ENCODE measurements at regions not wholly inside any gene's neighbourhood (a gene's known extent, or its start where the extent isn't known, plus 50 kb on each side); places are given as distances from the start of the nearest gene placed in this dataset.
"Not testable (repeated sequence)": the region's sequence is repeated elsewhere in the genome, so short reads cannot be mapped to it uniquely, and the experiment has no call there.

DNA sequence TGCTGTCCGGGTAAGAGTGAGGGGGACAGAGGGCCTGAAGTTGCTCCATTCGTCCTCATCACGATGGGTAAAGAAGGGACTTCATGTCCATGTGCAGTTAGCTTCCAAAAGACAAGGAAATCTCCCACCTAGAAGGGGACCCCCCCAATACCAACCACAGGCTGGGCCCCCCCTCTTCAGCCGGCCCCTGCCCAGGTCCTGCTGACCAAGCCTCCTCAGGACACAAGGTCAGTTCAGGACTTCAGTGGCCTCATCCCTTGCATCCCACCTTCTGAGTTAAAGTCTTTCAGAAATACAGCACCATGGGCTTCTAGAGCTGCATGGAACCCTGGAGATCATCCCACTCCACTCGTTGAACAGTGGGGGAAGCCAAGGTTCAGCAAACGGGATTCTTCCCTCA is 115.4 kb upstream of the ERG start:
- DNase-seq (ENCODE audit: low read depth, low spot score) = no peak

DNA sequence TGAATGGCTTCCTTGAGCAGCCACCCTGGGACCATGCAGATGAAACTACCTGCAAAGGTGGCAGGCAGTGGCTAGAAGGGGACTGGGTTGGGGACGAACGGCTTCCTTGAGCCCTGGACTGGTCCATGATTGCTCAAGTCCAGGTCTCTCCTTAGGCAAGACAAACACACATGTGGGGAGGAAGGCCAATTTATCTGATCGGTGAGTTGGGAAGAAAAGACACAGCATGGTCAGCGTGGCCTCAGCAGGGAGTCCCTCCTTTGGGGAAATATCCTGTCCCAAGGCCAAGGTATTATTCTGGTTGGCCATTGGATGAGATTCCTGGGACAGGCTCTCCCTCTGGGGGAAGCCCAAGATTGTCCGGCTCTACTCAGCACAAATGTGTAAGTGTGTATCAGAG is 116.3 kb upstream of the ERG start:
- DNase-seq (ENCODE audit: low read depth, low spot score) = no peak

GRCh38 chr21:38619480-38619879 is 121.2 kb upstream of the ERG start:
- DNase-seq (ENCODE audit: low read depth, low spot score) = no peak

DNA sequence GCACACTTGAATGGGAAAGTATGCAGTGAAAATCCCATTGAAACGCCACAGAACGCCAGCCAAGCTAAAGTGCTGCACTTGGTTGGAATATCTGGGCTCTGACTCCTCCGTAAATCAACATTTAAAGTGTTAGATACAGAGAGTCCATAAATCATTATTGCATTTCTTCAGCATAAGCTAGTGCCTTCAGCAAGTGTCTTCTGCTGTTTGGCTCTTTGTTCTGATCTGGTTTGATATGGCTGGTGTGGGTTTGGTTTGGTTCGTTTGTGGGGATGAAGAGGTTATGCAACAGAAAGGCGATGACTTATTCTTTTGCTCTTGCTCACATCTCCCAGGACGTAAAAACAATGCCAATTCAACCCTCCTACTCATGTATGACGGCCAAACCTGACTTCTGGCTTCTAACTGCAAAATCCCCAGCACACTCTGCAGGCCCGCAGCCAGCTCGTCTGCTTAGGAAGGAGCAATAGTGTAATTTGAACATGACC is 121.8 kb upstream of the ERG start:
- no peak for DNase-seq (ENCODE audit: low read depth, low spot score)

GRCh38 chr21:38621132-38621531 is 122.9 kb upstream of the ERG start:
- DNase-seq (ENCODE audit: low read depth, low spot score) = no peak

GRCh38 chr21:38622081-38622826 is 124.0 kb upstream of the ERG start:
- DNase-seq (ENCODE audit: low read depth, low spot score) = no peak

- DNase-seq (ENCODE audit: low read depth, low spot score) = no peak
These were observed 124.5 kb upstream of the ERG start for GRCh38 chr21:38622827-38623209.

GRCh38 chr21:38623552-38623951 is 125.3 kb upstream of the ERG start:
- no peak for DNase-seq (ENCODE audit: low read depth, low spot score)

DNA sequence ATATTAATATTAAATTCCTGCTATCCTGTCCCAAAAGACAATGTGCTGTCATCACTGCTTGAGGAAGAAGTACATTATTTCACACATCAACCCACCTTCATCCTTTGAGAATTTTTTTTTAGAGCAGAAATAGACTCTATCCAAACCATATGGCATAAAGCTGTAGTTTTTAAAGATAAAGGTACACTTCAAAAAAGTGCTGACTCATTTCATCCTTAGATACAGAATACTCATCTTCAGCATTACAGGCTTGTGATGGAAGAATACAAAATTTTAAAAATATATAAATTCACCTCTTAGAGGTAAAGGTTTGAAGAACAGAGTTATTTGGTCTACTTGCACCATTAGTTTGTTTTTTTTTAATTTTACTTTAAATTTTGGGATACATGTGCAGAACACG is 126.7 kb upstream of the ERG start:
- no peak for DNase-seq (ENCODE audit: low read depth, low spot score)

- DNase-seq (ENCODE audit: low read depth, low spot score) = no peak
These were observed 128.0 kb upstream of the ERG start for GRCh38 chr21:38626306-38626705.

GRCh38 chr21:38628349-38628748 is 130.1 kb upstream of the ERG start:
- DNase-seq (ENCODE audit: low read depth, low spot score) = no peak

- no peak for DNase-seq (ENCODE audit: low read depth, low spot score)
These were observed 132.9 kb upstream of the ERG start for GRCh38 chr21:38631206-38631605.

- no peak for DNase-seq (ENCODE audit: low read depth, low spot score)
These were observed 133.4 kb upstream of the ERG start for GRCh38 chr21:38631676-38632075.

DNA sequence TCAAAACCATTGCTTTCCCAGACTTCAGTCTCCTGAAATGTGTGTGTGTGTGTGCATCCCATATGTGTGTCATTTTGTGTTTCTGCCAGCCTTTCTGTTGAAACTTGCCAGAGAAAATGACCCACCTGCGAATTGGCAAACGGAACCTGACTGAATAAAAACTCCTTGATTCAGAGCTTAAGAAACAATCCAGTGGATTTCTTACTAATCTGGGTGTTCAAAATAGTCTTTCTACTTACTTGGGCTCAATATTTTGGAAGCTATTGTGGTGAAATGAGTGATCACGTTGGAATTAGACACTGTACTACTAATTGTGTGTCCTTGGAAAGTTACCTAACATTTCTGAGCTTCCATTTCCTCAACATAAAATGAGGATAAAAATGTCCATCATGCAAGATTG is 138.9 kb upstream of the ERG start:
- DNase-seq (ENCODE audit: low read depth, low spot score) = no peak

DNA sequence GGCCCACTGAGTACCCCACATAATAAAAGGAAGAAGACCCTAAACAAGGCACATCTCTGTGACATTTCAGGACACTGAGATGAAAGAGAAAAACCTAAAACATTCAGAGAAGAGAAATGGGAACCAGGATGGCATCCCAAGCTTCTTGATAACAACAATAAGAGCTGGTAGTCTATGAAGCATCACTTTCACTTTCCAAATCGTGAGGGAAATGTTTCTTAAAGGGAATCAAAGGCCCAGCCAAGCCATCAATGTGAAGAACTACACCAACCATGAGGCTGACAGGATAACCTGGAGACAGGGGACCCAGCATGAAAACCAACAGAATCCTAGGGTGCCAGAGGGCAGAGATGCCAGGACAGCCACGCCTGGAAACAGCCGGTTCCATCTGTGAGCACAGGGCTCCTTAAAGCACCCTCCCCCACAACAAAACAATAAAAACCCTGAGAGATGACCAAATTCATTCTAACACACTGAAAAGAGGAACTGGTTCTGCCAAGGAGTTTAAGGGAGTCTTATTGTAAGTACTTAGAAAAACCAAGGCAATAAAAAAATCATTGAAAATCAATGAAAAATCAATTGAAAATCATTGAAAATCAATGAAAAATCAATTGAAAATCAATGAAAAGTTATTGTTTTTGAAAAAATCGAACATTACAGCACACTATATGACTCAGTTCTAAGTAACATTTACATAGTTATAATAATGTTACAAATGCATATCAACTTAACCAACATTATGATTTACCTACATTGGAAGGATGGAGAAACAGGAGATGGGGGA is 141.5 kb upstream of the ERG start:
- DNase-seq (ENCODE audit: low read depth, low spot score) = no peak

- DNase-seq (ENCODE audit: low read depth, low spot score) = not testable (repeated sequence)
These were observed 142.1 kb upstream of the ERG start for GRCh38 chr21:38640355-38640742.

- DNase-seq (ENCODE audit: low read depth, low spot score) = no peak
These were observed 145.2 kb upstream of the ERG start for GRCh38 chr21:38643404-38644023.

- no peak for DNase-seq (ENCODE audit: low read depth, low spot score)
These were observed 147.0 kb upstream of the ERG start for GRCh38 chr21:38645282-38645681.

DNA sequence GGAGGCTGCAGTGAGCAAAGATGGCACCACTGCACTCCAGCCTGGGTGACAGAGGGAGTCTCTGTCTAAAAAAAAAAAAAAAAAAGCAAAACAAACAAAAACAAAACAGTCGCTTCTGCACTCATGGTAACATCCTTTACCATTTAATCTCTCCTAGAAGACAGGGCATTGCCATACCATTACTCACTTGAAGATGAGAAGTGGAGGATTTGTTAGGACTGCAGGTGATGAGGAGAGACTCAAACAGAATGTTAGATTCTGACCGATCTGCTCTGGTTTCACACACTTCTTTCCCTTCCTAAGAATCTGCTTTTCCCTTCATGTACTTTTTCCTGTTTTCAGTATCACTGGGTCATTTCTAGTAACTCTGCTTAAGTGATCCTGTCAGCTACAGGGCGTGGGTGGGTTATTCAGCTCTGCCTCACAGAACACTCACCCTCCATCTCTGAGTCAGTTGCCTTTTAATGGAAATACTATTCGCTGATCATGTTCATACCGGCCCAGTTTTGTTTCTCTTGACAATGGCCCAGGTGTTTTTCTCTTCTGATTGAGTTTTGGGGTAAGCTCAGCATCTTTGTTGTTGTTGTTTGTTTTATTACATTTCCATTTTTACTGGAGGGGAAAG is 148.0 kb upstream of the ERG start:
- no peak for DNase-seq (ENCODE audit: low read depth, low spot score)

- DNase-seq (ENCODE audit: low read depth, low spot score) = no peak
These were observed 150.8 kb upstream of the ERG start for GRCh38 chr21:38649120-38649519.

- no peak for DNase-seq (ENCODE audit: low read depth, low spot score)
These were observed 153.3 kb upstream of the ERG start for GRCh38 chr21:38651570-38651969.

GRCh38 chr21:38652396-38652795 is 153.3 kb upstream of the ETS2 start:
- no peak for DNase-seq (ENCODE audit: low read depth, low spot score)

Measured in activated naive CD8-positive, alpha-beta T cell treated with anti-CD3 and anti-CD28 coated beads, Interleukin-2, amount 50 U/mL, for 16 hours (primary cell).